Small intestine (tissue), 7 donors: ENCODE measurements at regions not wholly inside any gene's neighbourhood (a gene's known extent, or its start where the extent isn't known, plus 50 kb on each side); places are given as distances from the start of the nearest gene placed in this dataset.

Experiments
- DNase-seq, 2 donors: peaks; one replicate each; pipeline versions ENCODE4 v3.0.0 to v3.0.0-alpha.2; 2013
- FAIRE-seq: peaks from 2 replicates; lab custom pipeline; 2012; peaks lifted over from hg19 to GRCh38; lab: Jason Lieb, UNC
- H3K27ac ChIP-seq, 3 donors: one replicate each; pipeline ENCODE4 v1.5.1; 2013; ENCODE audit warnings: low read length in 2 of 3, mild to moderate bottlenecking in 2 of 3, control low read depth in 1 of 3, inconsistent platforms in 1 of 3, low read depth in 1 of 3, moderate library complexity in 1 of 3
- H3K27me3 ChIP-seq, 3 donors: one replicate each; pipeline ENCODE4 v1.6.1; 2013; ENCODE audit warnings: low read length in 3 of 3, inconsistent platforms in 1 of 3; ENCODE audit not compliant: control insufficient read depth in 3 of 3, insufficient read depth in 3 of 3
- H3K36me3 ChIP-seq, 3 donors: one replicate each; pipeline ENCODE4 v1.6.1; 2013; ENCODE audit warnings: low read length in 3 of 3, inconsistent platforms in 1 of 3, low read depth in 1 of 3, mild to moderate bottlenecking in 1 of 3, moderate library complexity in 1 of 3; ENCODE audit not compliant: control insufficient read depth in 3 of 3, insufficient read depth in 2 of 3
- H3K4me1 ChIP-seq, 3 donors: one replicate each; pipeline ENCODE4 v1.6.1; 2013; ENCODE audit warnings: low read length in 2 of 3, inconsistent platforms in 1 of 3, low read depth in 1 of 3, mild to moderate bottlenecking in 1 of 3, moderate library complexity in 1 of 3; ENCODE audit not compliant: control insufficient read depth in 3 of 3, insufficient read depth in 2 of 3
- H3K4me3 ChIP-seq, 3 donors: one replicate each; pipeline ENCODE4 v1.5.1; 2013; ENCODE audit warnings: low read length in 3 of 3, control low read depth in 1 of 3, inconsistent platforms in 1 of 3, low read depth in 1 of 3, mild to moderate bottlenecking in 1 of 3, moderate library complexity in 1 of 3
- H3K9me3 ChIP-seq, 2 donors: one replicate each; pipeline ENCODE4 v1.6.1; 2013; ENCODE audit warnings: low read depth in 1 of 2, low read length in 1 of 2; ENCODE audit not compliant: control insufficient read depth in 2 of 2, insufficient read depth in 1 of 2
- WGBS, 3 donors: extraction: QIAGEN DNeasy Blood & Tissue Kit; methylation state at CpG; one replicate each; pipeline ENCODE4 v1.1.7; 2013; 5-methylcytosine and 5-hydroxymethylcytosine counted together
- donor health status: healthy with polysubstance abuse.
- donor health status: control.
- donor health status: control.
- donor health status: Bipolar disorder and iron deficiency.
- donor health status: healthy.

DNA sequence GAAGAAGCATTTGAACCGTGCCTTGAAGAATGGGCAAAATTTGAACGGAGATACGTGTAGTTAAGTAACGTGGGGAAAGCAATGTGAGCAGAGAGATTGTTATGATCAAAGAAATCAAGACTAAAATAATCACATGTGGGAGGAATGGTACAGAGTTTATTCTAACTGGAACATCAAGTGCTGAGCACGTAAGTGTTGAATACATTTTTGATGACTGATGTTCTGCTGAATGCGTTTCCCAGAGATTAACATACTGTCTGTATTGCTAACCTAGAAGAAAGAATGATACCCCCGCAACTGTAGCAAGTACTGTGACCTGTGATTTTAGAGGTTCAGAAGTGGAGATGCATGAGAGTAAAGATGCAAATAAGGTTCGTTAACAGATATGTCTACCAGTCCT lies 146.9 kb upstream of the EPHA7 start:
- H3K9me3 ChIP-seq = no peaks in the 10 kb centered on the region
- no peaks in the 10 kb centered on the region for H3K36me3 ChIP-seq
- DNase-seq (no peak), FAIRE-seq (no peak)
- H3K4me3 ChIP-seq = no peak overlapping the region
- H3K4me1 ChIP-seq = no peaks in the 10 kb centered on the region
- H3K27ac ChIP-seq = no peak overlapping the region
- WGBS, 3 donors = 85 to 88% (median 88%) methylated on average over 8 of the region's 8 CpGs
- no peaks in the 10 kb centered on the region for H3K27me3 ChIP-seq

GRCh38 chr6:93562582-93562981 lies 143.2 kb upstream of the EPHA7 start:
- Histone ChIP-seq H3K27me3 (no peaks in the 10 kb centered on the region), H3K36me3 (no peaks in the 10 kb centered on the region), H3K9me3 (no peaks in the 10 kb centered on the region), H3K27ac (no peak overlapping the region), H3K4me1 (no peaks in the 10 kb centered on the region), H3K4me3 (no peak overlapping the region)
- DNase-seq = no peak
- WGBS, 3 donors = 67 to 79% (median 76%) methylated on average over 1 of the region's 1 CpG
- no peak for FAIRE-seq

- DNase-seq (no peak), FAIRE-seq (no peak)
- Histone ChIP-seq H3K4me1 (no peaks in the 10 kb centered on the region), H3K27me3 (no peaks in the 10 kb centered on the region), H3K36me3 (no peaks in the 10 kb centered on the region), H3K9me3 (no peaks in the 10 kb centered on the region), H3K4me3 (no peak overlapping the region), H3K27ac (no peak overlapping the region)
- 79 to 84% (median 81%) methylated on average over 3 of the region's 3 CpGs for WGBS, 3 donors
Measured at GRCh38 chr6:93555292-93555691, 135.9 kb upstream of the EPHA7 start.

- H3K27me3 ChIP-seq = no peaks in the 10 kb centered on the region
- no peak overlapping the region for H3K27ac ChIP-seq
- H3K36me3 ChIP-seq = no peaks in the 10 kb centered on the region
- FAIRE-seq (peak; percentile 72), DNase-seq (no peak)
- 81 to 85% (median 84%) methylated on average over 2 of the region's 2 CpGs for WGBS, 3 donors
- H3K9me3 ChIP-seq = no peaks in the 10 kb centered on the region
- H3K4me1 ChIP-seq = no peaks in the 10 kb centered on the region
- no peak overlapping the region for H3K4me3 ChIP-seq
Measured at GRCh38 chr6:93554018-93554417, 134.7 kb upstream of the EPHA7 start.

DNA sequence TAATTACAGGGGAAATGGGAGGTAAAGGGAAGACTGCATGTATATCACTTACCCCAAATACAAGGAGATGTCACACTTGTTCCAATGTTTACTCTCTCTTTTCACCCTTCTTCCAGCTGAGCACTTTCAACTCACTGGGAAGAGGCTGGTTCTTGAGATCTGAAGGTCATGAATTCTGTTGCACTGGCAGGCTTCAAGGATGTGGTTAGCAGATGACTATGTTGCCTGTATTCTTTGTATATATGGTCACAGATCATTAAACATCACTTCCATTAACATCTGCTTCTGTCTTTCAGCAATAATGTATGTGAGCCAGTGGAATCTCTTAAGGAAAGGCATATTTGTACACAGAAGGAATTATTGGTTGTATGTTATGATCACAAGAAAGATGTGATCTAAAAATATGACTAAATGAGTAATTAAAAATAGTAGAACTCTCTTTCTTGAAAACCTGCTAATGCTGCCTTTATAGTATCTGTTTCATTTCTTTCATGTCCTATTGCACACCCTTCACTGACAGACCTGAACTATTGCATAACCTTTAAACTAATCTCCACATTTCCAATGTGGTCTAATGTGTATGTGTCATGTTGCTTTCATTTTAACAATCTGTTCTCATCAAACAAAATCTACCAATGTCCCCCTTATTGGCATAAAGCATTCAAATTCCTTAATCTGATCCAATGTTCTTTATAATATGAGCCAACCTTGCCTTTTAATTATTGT lies 131.4 kb upstream of the EPHA7 start:
- Histone ChIP-seq H3K36me3 (no peaks in the 10 kb centered on the region), H3K4me1 (no peaks in the 10 kb centered on the region), H3K27ac (no peak overlapping the region), H3K27me3 (no peaks in the 10 kb centered on the region), H3K4me3 (no peak overlapping the region), H3K9me3 (no peaks in the 10 kb centered on the region)
- FAIRE-seq (no peak), DNase-seq (no peak)

GRCh38 chr6:93549868-93550267 lies 130.5 kb upstream of the EPHA7 start:
- DNase-seq (no peak), FAIRE-seq (no peak)
- H3K4me3 ChIP-seq = no peak overlapping the region
- no peaks in the 10 kb centered on the region for H3K4me1 ChIP-seq
- H3K9me3 ChIP-seq = no peaks in the 10 kb centered on the region
- 53 to 57% (median 55%) methylated on average over 2 of the region's 2 CpGs for WGBS, 3 donors
- H3K36me3 ChIP-seq = no peaks in the 10 kb centered on the region
- H3K27me3 ChIP-seq = no peaks in the 10 kb centered on the region
- no peak overlapping the region for H3K27ac ChIP-seq

DNA sequence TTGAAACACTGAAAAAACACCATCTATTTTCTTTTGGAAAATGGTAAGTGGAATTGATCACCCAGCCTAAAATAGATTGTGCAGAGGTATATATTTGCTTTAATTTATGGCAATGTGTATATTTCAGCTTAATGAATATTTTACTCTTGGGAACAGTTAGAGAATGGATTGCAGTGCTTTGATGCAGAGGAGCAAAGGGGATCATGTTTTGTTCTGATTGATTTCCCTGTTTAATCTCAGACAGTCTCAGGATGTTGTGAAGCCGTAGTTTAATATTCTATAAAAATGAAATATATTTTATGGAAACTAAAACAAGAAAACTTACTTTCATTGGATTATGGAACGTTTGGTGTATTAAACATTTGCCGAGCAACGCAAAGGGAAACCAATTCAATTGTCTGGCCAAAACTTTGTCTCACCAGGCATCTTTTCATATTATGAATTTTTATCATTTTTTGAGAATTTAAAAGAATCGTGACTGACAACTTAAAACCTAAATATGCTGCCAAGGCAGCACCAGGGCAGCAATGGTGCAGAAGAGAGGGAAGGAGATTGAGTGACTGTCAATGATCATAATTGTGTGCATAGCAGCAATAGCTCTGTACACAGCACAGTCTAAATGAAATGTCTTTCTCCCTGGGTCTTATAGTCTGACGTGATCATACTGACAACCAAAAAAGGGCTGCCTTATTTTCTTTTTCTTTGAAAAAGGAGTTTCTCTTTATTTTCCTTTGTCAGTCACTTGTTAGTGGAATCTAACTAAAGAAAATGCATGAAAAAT lies 105.5 kb upstream of the EPHA7 start:
- Histone ChIP-seq H3K27me3 (no peaks in the 10 kb centered on the region), H3K4me1 (no peaks in the 10 kb centered on the region), H3K4me3 (no peak overlapping the region), H3K9me3 (no peaks in the 10 kb centered on the region), H3K27ac (no peak overlapping the region), H3K36me3 (no peaks in the 10 kb centered on the region)
- DNase-seq = no peak
- FAIRE-seq = no peak
- 83 to 90% (median 83%) methylated on average over 6 of the region's 6 CpGs for WGBS, 3 donors

DNA sequence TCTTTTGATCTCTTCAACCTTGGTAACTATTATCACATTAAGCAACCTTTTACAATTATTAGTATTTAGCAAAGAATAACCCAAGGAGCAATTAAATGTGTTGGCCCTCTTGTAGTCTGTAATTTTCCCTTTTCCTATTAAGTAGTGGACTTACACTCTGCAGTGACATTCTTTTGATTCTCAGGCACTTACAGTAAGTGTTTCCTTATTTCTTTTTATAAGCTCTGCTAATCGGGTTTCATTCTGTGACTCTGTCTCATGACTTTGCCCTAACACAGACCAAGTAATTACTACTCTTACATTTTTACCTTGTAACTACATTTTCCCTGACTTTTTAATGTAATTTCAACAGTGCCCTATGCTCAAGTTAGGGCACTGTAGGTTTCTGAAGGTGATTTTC lies 104.0 kb upstream of the EPHA7 start:
- H3K4me1 ChIP-seq = no peaks in the 10 kb centered on the region
- no peaks in the 10 kb centered on the region for H3K9me3 ChIP-seq
- H3K4me3 ChIP-seq = no peak overlapping the region
- H3K36me3 ChIP-seq = no peaks in the 10 kb centered on the region
- DNase-seq = no peak
- no peak overlapping the region for H3K27ac ChIP-seq
- no peaks in the 10 kb centered on the region for H3K27me3 ChIP-seq
- 38 to 69% (median 56%) methylated on average over 1 of the region's 1 CpG for WGBS, 3 donors
- FAIRE-seq = no peak
